HT1080 (cell line): ENCODE measurements at regions not wholly inside any gene's neighbourhood (a gene's known extent, or its start where the extent isn't known, plus 50 kb on each side); places are given as distances from the start of the nearest gene placed in this dataset.
"Not testable (repeated sequence)": the region's sequence is repeated elsewhere in the genome, so short reads cannot be mapped to it uniquely, and the experiment has no call there.

Experiments used
- DNase-seq: peaks from one replicate; pipeline ENCODE4 v3.0.0-alpha.2; 2015; ENCODE audit warnings: low read depth

- DNase-seq: no peak
Measured at GRCh38 chr13:69101841-69102240, 1005.8 kb upstream of the ATXN8OS start.

DNA sequence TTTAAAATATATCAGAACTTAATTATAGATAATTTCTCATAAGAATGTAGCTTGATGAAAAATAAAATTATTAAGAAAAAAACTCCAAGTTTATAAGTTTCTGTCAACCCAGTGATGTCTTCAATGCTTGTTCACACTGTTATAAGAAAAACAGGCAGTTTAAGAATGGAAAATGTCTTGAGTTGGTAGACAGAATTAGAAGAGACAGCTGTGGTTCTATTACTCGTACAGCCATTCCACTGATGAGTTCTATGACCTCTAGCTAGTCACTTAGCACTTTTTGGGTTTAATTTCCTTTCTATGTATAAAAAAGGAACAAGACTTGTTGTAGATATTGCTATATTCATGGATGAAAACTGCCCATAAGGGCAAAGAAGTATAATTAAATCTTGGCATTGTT lies 1013.1 kb upstream of the ATXN8OS start:
- DNase-seq: no peak

DNA sequence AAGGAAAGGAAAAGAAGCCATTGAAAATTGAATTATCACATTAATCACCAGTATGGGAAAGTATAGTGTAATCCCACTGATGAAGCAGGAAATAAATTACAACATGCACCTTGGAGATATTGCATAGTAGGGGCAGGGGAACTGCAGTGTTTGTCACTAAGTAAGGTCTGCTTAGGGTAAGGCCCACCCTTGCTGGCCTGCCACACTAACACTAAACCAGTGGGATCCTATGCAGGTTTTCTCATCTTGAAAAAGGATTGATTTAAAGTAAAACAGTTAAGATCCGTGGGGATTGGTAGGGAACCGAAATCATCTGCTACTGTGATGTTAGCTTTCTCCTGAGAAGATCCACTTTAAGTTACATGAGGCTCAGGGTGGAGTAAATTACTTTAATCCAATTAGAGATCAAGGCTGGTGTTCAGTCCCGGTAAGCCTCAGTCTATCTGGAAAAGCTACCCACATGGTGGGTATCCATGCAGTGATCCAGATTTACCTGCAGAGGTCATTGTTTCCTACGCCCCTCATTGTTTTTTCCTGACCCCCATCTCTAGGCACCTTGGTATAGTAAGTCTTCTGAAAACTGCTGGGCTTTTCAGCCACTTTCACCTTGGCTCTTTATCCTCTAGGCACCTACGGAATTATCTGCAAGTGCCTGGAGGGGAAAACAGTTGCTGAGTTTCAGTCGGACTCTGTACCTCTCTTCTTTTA lies 1014.9 kb upstream of the ATXN8OS start:
- DNase-seq: no peak

DNA sequence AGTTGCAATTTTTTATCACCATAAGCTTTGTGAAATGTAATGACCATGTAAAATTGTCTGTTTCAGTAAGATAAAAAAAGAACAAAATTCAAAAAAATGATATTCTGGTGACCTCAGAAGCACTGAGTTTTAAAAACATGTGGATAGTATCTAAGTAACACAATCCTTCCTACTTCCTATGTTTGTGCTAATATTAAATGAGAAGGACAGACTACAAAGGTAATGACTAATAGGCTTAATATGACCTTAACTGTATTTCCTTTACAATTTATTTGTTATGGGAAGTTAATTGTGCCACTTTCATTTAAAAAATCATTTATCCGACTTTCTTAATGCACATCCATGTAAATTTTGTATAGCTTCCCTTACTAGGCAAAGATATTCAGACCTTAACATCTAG lies 1030.4 kb upstream of the ATXN8OS start:
- DNase-seq: no peak

DNA sequence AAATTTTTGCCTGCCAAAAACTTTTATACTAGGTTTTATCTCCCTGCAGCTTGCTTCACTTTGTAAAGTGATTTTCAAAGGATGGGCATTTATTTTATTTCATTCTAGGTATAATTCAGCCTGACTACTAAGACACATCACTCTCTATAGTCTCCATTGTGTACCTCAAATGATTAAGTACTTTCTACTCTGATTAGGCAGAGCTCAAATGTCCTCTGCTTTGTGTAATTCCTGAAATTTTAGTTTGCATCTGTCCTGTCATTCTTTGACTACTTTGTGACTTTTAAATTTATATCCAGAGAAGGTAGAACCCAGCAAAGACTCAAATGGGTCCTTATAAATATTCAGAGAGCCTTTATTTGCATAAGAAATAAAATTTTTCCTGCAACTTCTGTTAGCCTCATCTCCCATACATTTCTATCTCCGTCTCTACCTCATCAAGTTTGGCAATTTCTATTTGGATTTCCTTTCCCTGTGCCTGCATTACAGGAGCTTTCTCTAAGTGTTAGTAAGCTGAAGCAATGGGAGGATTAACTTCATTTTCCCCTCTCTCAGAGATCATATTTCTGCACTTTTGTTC lies 1038.0 kb upstream of the ATXN8OS start:
- no peak for DNase-seq

DNA sequence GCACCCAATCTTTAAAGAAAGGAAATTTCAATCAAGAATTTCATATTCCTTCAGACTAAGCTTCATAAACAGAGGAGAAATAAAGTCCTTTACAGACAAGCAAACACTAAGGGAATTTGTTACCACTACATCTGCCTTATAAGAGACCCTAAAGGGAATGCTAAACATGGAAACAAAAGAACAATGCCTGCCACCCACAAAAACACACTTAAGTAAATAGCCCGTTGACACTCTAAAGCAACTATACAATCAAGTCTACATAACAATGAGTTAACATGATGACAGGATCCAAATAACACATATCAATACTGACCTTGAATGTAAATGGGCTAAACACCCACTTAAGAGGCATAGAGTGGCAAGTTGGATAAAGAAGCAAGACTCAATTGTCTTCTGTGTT lies 1056.9 kb upstream of the ATXN8OS start:
- no peak for DNase-seq

DNA sequence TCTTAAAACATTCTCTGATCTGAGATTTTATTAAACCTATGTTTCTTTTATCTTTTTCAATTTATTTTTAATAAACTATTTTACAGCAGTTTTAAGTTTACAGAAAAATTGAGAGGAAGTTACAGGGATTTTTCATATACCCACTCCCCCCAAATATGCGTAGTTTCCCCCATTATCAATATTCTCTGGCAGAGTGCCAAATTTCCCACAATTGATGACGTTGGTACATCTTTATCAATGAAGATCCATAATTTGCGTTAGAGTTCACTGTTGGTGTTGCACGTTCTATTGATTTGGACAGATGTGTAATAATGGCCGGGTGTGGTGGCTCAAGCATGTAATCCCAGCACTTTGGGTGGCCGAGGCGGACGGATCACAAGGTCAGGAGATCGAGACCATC lies 1063.0 kb upstream of the ATXN8OS start:
- DNase-seq: no peak

- no peak for DNase-seq
Measured at GRCh38 chr13:69040898-69041297, 1066.7 kb upstream of the ATXN8OS start.

DNA sequence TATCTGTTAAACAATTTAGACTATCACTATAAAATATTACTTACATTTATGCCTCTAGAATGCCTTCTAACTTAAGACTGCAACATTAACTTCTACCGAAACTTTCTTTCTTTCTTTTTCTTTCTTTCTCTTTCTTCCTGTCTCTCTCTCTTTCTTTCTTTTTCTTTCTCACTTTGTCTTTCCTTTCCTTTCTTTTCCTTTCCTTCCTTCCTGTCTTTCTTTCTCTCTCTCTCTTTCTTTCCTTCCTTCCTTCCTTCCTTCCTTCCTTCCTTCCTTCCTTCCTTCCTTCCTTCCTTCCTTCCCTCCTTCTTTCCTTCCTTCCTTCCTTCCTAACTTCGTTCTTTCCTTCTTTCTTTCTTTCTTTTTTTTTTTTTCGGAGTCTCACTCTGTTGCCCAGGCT lies 1071.9 kb upstream of the ATXN8OS start:
- no peak for DNase-seq

- DNase-seq: no peak
Measured at GRCh38 chr13:69028936-69029335, 1078.7 kb upstream of the ATXN8OS start.

GRCh38 chr13:69020120-69020519 lies 1087.5 kb upstream of the ATXN8OS start:
- no peak for DNase-seq

- not testable (repeated sequence) for DNase-seq
Measured at GRCh38 chr13:69018173-69018572, 1089.5 kb upstream of the ATXN8OS start.

GRCh38 chr13:69010789-69011188 lies 1096.8 kb upstream of the ATXN8OS start:
- no peak for DNase-seq

- no peak for DNase-seq
Measured at GRCh38 chr13:69008499-69008898, 1099.1 kb upstream of the ATXN8OS start.

GRCh38 chr13:68998056-68998455 lies 1109.6 kb upstream of the ATXN8OS start:
- DNase-seq: no peak

DNA sequence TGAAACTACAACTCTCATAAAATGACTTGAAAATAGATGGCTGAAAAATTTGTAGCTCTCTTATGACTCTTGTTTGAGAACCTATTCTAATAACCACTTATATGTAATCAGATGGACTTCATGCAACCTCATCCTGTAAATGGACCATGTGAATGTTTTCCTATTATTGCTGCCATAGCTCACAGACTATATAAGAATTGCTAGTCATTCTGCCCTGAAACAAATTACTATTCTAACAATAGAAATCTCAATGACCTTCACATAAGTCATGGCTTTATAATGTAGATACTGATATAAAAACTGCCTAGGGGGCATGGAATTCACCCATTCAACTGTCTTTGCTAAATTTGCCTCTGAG lies 1111.0 kb upstream of the ATXN8OS start:
- no peak for DNase-seq

GRCh38 chr13:68995972-68996667 lies 1111.5 kb upstream of the ATXN8OS start:
- no peak for DNase-seq

- DNase-seq: no peak
Measured at GRCh38 chr13:68993154-68993553, 1114.5 kb upstream of the ATXN8OS start.

- DNase-seq: no peak
Measured at GRCh38 chr13:68988176-68988575, 1119.5 kb upstream of the ATXN8OS start.

DNA sequence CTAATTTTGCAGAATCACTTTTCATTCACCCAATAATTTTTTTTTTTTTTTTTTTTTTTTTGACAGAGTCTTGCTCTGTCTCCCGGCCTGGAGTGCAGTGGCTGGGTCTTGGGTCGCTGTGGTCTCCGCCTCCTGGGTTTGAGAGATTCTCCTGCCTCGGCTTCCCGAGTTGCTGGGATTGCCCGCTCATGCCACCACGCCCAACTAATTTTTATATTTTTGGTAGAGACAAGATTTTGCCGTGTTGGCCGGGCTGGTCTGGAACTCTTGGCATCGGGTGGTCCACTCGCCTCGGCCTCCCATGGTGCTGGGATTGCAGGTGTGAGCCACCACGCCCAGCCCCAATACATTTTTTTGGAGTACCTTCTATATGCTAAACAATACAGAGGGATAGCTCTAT lies 1120.0 kb upstream of the ATXN8OS start:
- no peak for DNase-seq

DNA sequence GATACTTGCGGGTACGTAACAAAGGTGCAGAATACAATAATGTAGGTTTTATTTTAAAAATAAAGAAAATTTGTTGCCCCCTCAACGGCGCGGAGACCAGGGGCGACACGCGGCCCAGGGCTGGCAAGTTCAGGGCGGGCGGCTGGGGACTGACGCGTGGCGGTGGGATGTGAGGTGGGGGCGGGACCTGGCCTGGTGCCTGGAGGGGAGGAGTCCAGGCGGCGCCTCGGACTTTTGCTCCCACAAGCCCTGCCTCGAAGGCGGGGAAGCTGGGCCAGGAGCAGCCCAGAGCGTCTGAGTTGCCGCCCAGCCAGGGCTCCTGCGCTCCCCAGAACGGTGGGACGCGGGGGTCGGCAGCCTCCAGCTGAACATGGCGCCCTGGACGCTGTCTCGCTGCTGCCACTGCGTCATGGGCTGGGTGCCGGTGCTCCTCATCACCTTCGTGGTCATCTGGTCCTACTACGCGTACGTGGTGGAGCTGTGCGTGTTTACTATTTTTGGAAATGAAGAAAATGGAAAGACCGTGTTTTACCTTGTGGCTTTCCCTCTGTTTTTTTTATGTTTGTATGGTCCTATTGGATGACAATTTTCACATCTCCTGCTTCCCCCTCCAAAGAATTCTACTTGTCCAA lies 1122.8 kb upstream of the ATXN8OS start:
- DNase-seq: no peak

DNA sequence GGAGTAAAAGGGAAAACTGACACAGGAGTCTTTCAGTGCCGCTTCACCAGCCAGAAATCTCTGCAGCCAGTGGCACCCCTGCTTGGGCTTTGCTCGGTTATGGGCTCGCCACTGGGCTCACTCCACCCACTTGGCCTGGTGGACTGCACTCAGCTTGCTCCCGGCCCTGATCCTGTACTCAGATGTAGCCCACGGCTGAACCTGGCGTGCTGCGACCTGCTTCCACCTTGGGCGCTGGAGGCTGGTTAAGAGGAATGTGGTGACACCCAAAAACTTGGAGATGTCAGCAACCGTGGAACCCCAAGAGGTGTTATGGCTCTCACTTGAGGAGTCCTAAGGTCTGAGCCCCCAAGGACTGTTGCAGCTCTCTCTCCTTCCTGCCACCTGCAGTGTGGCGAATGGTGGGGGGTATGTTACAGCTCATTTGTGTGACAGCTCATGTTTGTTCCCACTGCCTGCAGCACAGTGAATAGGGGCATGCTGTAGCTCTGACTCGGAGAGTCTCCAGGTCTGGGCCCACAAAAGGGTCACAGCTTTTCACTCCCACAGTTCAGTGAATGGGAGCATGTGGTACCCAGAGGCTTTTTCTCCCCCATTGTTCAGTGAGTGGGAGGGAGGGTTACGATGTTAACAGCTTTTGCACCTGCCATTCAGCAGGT lies 1124.5 kb upstream of the ATXN8OS start:
- no peak for DNase-seq
